ENCODE measurements at regions not wholly inside any gene's neighbourhood (a gene's known extent, or its start where the extent isn't known, plus 50 kb on each side); places are given as distances from the start of the nearest gene placed in this dataset.

DNA sequence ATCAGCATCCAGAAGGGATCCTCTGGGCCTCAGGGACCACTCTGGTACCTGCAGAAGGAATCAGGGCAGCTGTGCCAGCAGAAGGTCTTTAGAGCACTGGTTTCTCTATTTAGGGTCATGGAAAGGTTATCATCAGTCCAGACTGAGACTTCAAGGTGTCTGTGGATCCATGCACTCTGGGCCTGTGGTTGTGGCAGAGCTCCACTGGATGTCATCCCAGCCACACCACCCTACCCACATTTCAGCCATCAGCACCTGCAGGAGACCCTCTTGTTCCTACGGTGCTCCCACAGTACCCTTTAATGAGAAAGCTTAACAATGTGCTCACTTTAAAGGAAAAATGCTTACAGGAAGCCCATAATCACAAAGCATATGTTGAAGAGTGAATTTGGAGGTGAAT is 603.4 kb upstream of the CCDC54 start:
- TF ChIP-seq EP300 (IDR thresholded peaks at IDR 0.05; ENCODE audit: low read depth) = no peak
- no peak for TF ChIP-seq CTCF (IDR thresholded peaks at IDR 0.05)
- TF ChIP-seq POLR2AphosphoS5 (IDR thresholded peaks at IDR 0.05) = no peak

Measured in transverse colon (tissue), 4 donors.